ENCODE measurements at regions not wholly inside any gene's neighbourhood (a gene's known extent, or its start where the extent isn't known, plus 50 kb on each side); places are given as distances from the start of the nearest gene placed in this dataset.

DNA sequence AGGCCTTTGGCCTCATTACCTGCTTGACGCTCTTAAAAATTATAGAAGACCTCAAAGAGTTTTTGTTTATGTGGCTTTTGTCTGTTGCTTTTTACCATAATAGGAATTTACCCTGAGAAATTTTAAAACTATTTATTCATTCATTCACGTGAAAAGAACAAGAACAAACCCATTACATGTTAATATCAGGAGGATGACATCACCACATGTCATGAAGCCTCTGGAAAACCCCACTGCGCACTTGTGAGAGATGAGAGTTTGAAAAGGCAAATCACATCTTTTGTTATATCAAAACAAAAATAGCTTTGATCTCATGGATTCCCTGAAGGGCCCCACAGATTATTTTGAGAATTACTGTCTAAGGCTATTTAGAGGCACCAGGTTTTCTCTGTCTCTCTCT, 61.3 kb upstream of the EYA2 start:
- Histone ChIP-seq H3K4me2 (ENCODE audit: low read length) (no peak overlapping the region), H3K4me1 (ENCODE audit: control insufficient read depth, insufficient read depth, low read length) (peaks cover 25% of the 10 kb centered on the region), H3K27me3 (ENCODE audit: control insufficient read depth, insufficient read depth, low read length) (no peaks in the 10 kb centered on the region), H3K9ac (ENCODE audit: low read depth, low read length) (no peak overlapping the region), H3K4me3 (ENCODE audit: low read length) (no peak overlapping the region), H3K36me3 (ENCODE audit: insufficient read depth, low read length) (no peaks in the 10 kb centered on the region), H3K9me3 (replicated peaks; ENCODE audit: low read length) (no peaks in the 10 kb centered on the region)

DNA sequence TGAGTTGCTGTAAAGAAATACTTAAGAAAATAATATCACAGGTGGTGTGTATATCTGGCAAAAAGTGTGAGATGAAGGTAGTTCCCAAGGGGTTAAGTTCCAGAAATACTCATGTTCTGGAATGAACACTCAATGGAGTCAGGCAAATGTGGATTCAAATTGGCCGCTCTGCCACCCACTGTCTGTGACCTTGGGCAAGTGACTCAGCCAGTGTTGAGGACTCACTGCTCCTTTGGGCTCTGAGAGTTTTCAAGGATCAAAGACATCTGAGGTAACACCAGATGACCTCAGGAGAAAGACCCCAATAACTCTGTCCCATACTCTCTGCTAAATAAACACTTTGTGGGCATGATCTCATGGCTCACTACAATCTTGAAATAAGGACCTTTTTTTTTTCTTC, 59.2 kb upstream of the EYA2 start:
- Histone ChIP-seq H3K4me1 (ENCODE audit: control insufficient read depth, insufficient read depth, low read length) (peaks cover 18% of the 10 kb centered on the region), H3K9me3 (replicated peaks; ENCODE audit: low read length) (no peaks in the 10 kb centered on the region), H3K4me2 (ENCODE audit: low read length) (no peak overlapping the region), H3K9ac (ENCODE audit: low read depth, low read length) (no peak overlapping the region), H3K4me3 (ENCODE audit: low read length) (no peak overlapping the region), H3K27me3 (ENCODE audit: control insufficient read depth, insufficient read depth, low read length) (no peaks in the 10 kb centered on the region), H3K36me3 (ENCODE audit: insufficient read depth, low read length) (no peaks in the 10 kb centered on the region)

DNA sequence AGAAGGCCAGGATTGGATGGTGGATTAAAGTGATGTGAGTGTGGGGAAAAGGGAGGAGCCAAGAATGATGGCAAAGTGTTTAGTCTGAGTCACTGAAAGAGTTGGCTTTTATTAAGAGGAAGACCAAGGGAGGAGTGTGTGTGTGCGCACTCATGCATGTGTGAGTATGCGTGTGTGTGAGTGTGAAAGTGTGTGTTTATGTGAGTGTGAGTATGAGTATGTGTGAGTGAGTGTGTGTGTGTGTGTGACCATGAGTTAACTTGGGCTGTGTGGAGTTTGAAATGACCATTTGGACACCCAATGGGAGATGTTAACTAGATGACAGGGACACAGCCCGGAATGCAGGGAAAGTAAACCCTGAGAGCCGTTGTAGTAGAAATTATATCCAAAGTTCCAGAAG, 57.6 kb upstream of the EYA2 start:
- Histone ChIP-seq H3K9me3 (replicated peaks; ENCODE audit: low read length) (no peaks in the 10 kb centered on the region), H3K36me3 (ENCODE audit: insufficient read depth, low read length) (no peaks in the 10 kb centered on the region), H3K9ac (ENCODE audit: low read depth, low read length) (no peak overlapping the region), H3K4me3 (ENCODE audit: low read length) (no peak overlapping the region), H3K4me1 (ENCODE audit: control insufficient read depth, insufficient read depth, low read length) (peaks cover 18% of the 10 kb centered on the region), H3K4me2 (ENCODE audit: low read length) (no peak overlapping the region), H3K27me3 (ENCODE audit: control insufficient read depth, insufficient read depth, low read length) (peaks cover 11% of the 10 kb centered on the region)

DNA sequence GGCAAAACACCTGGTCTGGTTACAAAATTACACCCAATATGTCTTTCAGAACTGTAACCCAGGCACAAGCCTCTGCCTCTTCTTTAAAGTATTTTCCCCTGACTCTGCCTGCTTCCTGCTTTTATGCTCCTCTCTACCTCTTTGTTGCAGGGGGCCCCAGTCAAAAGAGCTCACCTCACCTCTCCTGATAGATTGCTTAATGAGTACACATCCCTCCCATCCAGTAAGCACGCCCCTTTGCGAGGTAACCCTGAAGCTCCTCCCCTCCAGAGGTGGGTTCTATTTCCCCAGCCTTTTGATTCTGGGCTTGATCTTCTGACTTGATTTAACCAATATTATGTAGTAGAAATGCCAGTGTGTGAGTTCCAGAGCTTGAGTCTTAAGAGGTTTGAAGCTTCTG, 56.6 kb upstream of the EYA2 start:
- peaks cover 11% of the 10 kb centered on the region for H3K27me3 ChIP-seq (ENCODE audit: control insufficient read depth, insufficient read depth, low read length)
- no peaks in the 10 kb centered on the region for H3K9me3 ChIP-seq (replicated peaks; ENCODE audit: low read length)
- no peak overlapping the region for H3K4me3 ChIP-seq (ENCODE audit: low read length)
- H3K4me2 ChIP-seq (ENCODE audit: low read length) = no peak overlapping the region
- H3K36me3 ChIP-seq (ENCODE audit: insufficient read depth, low read length) = no peaks in the 10 kb centered on the region
- H3K4me1 ChIP-seq (ENCODE audit: control insufficient read depth, insufficient read depth, low read length) = peaks cover 10% of the 10 kb centered on the region
- no peak overlapping the region for H3K9ac ChIP-seq (ENCODE audit: low read depth, low read length)

DNA sequence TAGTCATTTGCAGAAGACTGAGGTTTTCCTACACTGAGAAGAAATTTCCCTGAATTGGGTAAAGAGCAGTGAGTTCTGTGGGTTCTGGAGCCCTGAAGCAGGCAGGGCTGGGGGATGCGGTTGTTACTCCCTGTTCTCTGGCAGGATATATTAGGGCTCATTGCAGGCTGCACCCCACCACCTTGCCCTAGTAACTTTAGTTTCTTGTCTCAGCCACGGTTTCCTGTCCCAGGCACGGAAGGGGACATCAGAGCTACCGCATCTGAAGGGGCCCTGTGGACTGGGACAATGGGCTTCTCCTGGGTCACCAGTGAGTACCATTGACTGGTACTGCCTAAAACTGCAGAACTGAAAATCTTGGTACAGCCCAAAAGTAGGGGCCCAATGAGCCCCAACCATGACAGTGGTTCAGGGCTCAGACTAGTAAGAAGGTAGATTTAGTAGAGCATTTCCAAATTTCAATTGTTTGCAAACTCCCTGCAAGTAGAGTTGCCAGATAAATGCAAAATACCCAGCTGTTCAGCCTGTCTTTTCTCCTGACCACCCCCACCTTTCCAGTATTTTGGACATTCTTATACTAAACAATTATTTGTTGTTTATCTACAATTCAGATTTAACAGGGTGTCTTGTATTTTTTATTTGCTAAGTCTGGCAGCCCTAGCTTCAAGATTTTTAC, 54.5 kb upstream of the EYA2 start:
- Histone ChIP-seq H3K36me3 (ENCODE audit: insufficient read depth, low read length) (no peaks in the 10 kb centered on the region), H3K9me3 (replicated peaks; ENCODE audit: low read length) (no peaks in the 10 kb centered on the region), H3K27me3 (ENCODE audit: control insufficient read depth, insufficient read depth, low read length) (peaks cover 11% of the 10 kb centered on the region), H3K4me1 (ENCODE audit: control insufficient read depth, insufficient read depth, low read length) (peaks cover 9% of the 10 kb centered on the region), H3K4me3 (ENCODE audit: low read length) (no peak overlapping the region), H3K4me2 (ENCODE audit: low read length) (no peak overlapping the region), H3K9ac (ENCODE audit: low read depth, low read length) (no peak overlapping the region)
